K562 (cell line): ENCODE measurements at regions not wholly inside any gene's neighbourhood (a gene's known extent, or its start where the extent isn't known, plus 50 kb on each side); places are given as distances from the start of the nearest gene placed in this dataset.

Source experiments
- ILK ChIP-seq: fragments of 450-650 bp; IDR thresholded peaks from 2 replicates; pipeline ENCODE4 v1.6.1; 2016; ENCODE audit warnings: missing genetic modification characterization, low read depth, mild to moderate bottlenecking, missing compliant biosample characterization, moderate library complexity, borderline replicate concordance
- TF ChIP-seq, protein P1 (sequence below), 2 experiments: fragments of 450-650 bp; IDR thresholded peaks; 2 replicates each; pipeline ENCODE4 v1.6.1; 2016; ENCODE audit warnings: mild to moderate bottlenecking in 2 of 2, borderline replicate concordance in 1 of 2, low read depth in 1 of 2, moderate library complexity in 1 of 2

DNA sequence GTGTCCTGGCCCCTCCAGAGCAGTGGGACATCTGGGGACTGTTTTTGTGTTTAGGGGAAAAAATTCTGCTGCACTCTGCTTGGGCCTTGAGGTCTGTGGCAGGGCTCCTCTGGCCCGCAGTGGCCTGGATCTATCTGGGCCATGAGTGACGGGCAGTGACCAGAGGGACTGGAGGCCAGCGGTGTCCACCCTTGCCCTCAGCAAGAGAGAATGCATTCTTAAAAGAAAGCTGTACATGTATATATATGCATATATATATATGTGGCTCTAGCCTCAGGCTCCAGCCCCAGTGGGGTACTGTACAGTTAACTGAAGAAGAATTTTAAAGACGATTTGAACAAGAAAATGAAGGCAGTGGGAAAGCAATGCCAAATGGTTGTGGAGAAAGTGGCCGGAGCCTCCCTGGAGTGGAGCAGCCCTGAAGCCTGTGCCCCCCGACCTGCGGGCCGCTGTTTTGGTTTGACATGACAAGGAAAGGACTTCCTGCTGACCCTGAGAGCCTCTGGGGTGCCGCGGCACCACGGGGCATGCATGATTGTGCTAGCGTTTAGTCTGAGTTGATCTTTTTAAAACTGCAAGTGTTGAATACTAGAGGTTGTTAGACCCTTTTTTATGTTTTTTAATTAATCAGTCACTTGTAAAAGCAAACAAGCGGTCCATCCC is 52.2 kb downstream of the PLXNA1 start (continued):
- TF ChIP-seq, protein P1, sequence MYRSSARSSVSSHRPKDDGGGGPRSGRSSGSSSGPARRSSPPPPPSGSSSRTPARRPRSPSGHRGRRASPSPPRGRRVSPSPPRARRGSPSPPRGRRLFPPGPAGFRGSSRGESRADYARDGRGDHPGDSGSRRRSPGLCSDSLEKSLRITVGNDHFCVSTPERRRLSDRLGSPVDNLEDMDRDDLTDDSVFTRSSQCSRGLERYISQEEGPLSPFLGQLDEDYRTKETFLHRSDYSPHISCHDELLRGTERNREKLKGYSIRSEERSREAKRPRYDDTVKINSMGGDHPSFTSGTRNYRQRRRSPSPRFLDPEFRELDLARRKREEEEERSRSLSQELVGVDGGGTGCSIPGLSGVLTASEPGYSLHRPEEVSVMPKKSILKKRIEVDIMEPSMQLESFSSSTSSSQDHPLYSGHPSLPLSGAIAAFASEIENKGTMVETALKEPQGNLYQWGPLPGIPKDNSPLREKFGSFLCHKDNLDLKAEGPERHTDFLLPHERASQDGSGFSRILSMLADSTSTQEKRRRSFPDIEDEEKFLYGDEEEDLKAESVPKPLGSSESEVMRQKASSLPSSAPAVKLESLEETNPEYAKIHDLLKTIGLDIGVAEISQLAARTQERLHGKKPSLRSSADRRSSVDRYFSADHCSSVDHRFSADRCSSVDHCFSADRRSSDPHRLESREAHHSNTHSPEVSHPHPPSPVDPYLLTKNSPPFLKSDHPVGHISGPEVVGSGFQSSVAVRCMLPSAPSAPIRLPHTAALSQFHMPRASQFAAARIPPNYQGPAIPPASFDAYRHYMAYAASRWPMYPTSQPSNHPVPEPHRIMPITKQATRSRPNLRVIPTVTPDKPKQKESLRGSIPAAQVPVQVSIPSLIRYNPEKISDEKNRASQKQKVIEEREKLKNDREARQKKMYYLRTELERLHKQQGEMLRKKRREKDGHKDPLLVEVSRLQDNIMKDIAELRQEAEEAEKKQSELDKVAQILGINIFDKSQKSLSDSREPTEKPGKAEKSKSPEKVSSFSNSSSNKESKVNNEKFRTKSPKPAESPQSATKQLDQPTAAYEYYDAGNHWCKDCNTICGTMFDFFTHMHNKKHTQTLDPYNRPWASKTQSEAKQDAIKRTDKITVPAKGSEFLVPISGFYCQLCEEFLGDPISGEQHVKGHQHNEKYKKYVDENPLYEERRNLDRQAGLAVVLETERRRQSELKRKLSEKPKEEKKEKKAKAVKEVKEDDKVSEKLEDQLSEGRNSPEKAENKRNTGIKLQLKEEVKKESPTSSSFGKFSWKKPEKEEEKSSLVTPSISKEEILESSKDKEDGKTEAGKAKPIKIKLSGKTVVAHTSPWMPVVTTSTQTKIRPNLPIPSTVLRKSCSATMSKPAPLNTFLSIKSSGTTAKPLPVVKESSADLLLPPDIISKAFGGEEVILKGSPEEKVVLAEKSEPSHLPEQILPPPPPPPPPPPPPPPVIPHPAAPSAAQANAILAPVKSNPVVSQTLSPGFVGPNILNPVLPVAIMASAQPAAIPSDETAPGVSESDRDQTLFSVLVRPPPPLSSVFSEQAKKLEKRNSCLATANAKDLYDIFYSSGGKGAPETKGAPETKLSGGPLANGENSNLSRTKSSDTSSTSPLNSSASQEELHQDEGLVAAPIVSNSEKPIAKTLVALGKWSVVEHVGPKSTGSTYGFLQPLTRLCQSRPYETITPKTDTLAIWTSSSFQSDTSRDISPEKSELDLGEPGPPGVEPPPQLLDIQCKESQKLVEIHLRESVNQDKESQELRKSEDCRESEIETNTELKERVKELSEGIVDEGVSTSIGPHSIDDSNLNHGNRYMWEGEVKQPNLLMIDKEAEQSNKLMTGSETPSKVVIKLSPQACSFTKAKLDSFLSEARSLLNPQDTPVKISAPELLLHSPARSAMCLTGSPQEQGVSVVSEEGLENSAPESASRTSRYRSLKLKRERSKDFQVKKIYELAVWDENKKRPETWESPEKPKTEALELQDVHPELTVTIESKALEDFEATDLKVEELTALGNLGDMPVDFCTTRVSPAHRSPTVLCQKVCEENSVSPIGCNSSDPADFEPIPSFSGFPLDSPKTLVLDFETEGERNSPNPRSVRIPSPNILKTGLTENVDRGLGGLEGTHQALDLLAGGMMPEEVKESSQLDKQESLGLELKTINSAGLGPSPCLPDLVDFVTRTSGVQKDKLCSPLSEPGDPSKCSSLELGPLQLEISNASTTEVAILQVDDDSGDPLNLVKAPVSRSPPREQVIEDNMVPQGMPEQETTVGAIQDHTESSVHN (IDR thresholded peaks at IDR 0.05; ENCODE audit: borderline replicate concordance in 1 of 2, low read depth in 1 of 2): no peak
- TF ChIP-seq ILK (tag): no peak
